ENCODE measurements at regions not wholly inside any gene's neighbourhood (a gene's known extent, or its start where the extent isn't known, plus 50 kb on each side); places are given as distances from the start of the nearest gene placed in this dataset.

GRCh38 chr10:69741252-69741651 lies 60.5 kb upstream of the COL13A1 start:
- no peak for DNase-seq (ENCODE audit: low read depth)

DNA sequence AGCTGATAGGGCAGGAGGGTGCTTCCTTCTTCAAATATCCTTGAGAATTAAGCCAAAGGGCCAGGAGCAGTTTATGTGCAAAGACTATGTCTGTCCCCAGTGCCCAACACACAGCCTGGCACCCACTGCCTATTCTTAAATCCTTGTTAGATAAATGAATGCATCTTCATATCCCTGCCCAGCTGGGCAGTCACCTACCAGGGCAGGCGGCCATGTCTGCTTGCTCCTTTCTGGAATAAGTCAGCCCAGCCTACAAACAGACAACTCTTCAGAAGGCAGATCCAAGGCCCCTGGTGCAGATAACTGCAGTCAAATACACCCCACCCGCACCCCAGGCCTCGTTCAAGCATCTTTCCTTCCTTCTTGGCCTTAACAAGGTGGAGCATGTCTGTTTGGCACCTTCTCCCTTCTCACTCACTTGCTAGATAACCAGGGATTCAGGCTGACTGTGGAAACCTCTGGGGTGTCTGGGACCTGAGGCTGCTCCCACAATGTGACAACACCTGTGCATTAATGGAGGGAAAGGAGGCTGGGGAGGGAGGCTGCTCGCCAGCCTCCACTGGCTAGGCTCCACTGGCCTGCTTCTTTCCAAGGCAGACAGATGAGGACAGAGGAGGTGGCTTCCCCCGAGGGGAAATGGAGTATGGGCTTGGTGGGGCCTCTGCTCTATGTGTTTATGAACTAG lies 59.9 kb upstream of the COL13A1 start:
- no peak for DNase-seq (ENCODE audit: low read depth)

DNA sequence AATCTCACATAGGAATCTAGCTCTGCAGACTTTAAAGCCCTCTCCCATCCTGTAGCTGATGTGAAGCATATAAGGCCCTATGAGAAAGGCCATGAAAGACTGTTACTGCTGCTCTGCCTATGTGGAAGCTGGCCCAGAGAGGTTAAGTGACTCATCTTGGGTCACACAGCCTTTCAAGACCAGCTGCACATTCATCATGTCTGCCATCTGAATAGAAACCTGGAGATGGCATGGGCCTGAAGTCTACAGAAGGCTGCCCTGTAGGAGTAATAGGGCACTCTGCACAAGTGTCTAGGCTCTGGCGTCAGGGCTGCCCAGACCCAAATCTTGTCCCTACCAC lies 59.4 kb upstream of the COL13A1 start:
- no peak for DNase-seq (ENCODE audit: low read depth)

DNA sequence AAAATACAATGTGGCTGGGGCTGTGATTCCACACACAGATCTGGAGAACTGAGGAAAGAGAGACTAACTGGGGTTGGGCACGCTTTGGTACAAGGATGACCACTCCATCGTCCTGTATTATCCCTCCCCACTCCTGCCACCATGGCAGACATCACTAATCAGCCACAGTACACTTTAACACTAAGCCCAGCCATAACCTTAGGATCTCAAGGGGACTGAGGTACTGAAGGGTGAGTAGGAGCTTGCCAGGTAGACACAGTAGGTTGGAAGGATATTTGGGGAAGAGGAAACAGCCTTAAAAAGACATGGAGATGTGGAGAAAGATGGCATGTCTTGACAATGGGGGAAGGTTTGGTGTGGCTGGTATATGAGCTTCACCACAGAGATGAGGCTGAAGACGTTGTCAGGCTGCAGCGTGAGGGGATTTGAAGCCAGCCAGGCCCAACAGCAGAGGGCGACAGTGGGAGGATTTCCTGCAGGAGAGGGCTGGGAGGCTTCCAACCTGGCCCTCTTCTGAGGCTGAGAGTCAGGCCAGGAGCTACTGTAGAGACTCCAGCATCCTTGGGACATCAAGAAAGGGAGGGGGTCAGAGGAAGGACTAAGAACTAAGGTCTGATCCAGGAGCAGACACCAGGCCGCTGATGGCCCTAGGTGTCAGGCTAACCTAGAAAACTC lies 58.6 kb upstream of the COL13A1 start:
- DNase-seq (ENCODE audit: low read depth): no peak

- DNase-seq (ENCODE audit: low read depth): no peak
Measured at GRCh38 chr10:69744971-69745370, 56.7 kb upstream of the COL13A1 start.

DNA sequence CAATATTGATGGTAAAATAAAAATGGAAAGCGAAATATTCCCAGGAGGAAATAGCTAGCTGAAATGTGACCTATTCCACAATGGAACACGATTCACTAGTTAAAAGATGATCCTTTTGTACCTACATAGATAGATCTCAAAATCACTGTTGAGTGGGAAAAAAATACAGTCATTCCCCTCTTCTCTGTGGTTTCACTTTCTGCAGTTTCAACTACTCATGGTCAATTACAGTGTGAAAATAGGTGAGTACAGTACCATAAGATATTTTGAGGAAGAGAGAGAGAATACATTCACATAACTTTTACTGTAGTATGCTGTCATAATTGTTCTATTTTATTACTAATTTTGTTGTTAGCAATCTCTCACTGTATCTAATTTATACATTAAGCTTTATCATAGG lies 56.0 kb upstream of the COL13A1 start:
- no peak for DNase-seq (ENCODE audit: low read depth)

DNA sequence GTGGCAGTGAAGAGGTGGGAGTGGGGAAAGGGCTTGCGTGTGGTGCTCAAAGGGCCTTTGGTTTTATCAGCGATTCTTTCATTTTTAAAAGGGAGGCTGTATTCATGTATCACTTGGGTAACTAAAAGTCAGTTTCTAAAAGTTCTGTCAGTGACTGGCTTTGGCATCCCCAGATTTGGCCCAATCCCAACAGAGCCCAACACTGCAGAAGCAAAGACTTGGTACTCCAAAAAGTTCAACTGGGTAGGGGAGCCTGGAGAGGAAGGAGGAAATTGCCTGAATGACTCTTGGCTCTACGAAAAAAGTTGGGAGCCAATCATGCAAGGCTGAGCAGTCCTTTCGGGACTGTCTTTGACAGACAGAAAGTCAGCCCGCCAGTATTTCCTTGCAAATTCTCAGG lies 54.5 kb upstream of the COL13A1 start:
- no peak for DNase-seq (ENCODE audit: low read depth)

DNA sequence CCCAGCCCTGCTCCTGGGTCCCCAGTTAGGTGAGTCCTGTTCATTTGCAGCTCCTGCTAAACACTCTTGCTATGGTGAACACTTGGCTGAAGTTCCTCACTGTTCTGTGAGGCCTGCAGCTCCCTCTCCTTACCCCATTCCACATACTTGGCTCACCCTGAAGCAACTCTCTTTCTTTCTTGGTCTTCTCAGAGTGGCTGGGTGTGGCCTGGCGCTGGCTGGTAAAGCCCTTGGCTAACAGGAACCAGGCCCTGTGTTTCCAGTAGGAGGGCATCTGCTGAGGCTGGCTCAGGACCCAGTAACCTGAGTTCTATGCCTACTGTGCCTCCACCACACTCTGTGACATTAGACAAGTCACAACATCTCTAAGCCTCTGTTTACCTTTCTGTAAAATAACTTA lies 53.1 kb upstream of the COL13A1 start:
- no peak for DNase-seq (ENCODE audit: low read depth)

- DNase-seq (ENCODE audit: low read depth): no peak
Measured at GRCh38 chr10:69749178-69750010, 52.3 kb upstream of the COL13A1 start.

DNA sequence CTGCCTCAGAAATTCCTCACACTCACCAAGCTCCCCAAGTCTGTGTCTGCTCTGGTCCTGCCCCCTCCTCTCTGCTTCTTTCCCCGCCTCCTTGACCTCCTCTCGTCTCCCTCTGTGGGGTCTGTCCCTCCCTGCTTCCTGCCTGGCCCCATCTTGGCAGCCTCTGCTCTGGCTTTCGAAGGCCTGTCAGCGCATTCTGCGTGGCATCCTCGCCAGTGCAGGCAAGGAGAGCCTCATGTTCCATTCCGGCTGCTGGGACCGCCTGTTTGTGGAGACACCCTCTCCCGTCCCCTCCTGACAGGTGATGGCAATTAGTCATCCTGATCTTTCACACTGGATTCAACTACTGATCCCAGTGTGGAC lies 51.7 kb upstream of the COL13A1 start:
- no peak for DNase-seq (ENCODE audit: low read depth)

DNA sequence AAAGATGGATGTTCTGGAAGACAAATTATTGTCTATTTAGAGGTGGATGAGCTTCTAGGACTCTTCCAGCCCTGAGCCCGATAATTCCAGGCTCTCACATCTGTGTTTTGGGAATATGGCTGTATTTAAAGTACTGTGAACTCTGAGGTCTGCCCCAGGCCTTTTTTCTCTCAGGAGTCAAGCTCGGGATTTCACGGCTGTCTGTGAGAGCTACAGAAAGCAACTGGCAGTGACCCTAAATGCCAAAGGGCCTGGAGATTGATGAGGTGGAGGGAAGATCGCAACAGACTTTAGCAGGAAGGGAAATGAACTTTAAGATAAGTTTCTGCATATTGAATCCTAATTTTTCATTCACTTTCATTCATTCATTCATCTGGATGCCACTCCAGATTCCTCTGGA lies 51.0 kb upstream of the COL13A1 start:
- no peak for DNase-seq (ENCODE audit: low read depth)

DNA sequence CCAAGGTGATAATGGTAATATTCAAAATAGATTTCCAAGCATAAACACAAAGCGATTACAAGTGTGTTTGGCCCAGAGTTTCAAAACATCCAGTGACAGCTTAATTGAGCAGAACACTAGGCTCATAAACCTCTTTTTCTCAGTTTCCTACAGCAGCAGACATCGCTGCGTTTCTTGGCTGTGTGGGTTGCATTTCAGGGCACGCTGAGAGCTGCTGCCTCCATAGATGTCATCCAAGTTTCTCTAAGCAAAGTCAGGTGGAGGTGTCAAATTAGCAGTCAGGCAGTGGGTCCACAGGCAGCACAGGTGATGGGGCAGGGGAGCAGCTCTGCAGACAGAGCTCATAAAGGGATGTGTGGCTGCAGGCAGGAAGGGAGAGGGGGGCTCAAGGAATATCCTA lies 50.5 kb upstream of the COL13A1 start:
- no peak for DNase-seq (ENCODE audit: low read depth)

All from stimulated activated CD8-positive, alpha-beta memory T cell treated with anti-CD3 and anti-CD28 coated beads, Interleukin-12 subunit alpha, Interleukin-12 subunit beta, amount 100 ng/mL, for 1 hour (primary cell).